ENCODE measurements at regions not wholly inside any gene's neighbourhood (a gene's known extent, or its start where the extent isn't known, plus 50 kb on each side); places are given as distances from the start of the nearest gene placed in this dataset.

- in situ Hi-C loops (cut with MboI; ENCODE audit: low pct_unique_long_range_greater_than_20kb, low sequenced_read_pairs, unreplicated experiment), result no loop called here
- no peak for TF ChIP-seq CTCF (IDR thresholded peaks at IDR 0.05; ENCODE audit: extremely low read depth, insufficient read depth, missing control alignments)
- no peak for DNase-seq (ENCODE audit: low spot score)
Observed at GRCh38 chr18:1796636-1797035, 774.7 kb downstream of the METTL4 start.

- in situ Hi-C loops (cut with MboI; ENCODE audit: low pct_unique_long_range_greater_than_20kb, low sequenced_read_pairs, unreplicated experiment), result no loop called here
- DNase-seq (ENCODE audit: low spot score), result no peak
- TF ChIP-seq CTCF (IDR thresholded peaks at IDR 0.05; ENCODE audit: extremely low read depth, insufficient read depth, missing control alignments), result no peak
Observed at GRCh38 chr18:1797235-1797634, 774.1 kb downstream of the METTL4 start.

GRCh38 chr18:1805521-1805920 lies 765.8 kb downstream of the METTL4 start:
- TF ChIP-seq CTCF (IDR thresholded peaks at IDR 0.05; ENCODE audit: extremely low read depth, insufficient read depth, missing control alignments), result no peak
- no peak for DNase-seq (ENCODE audit: low spot score)
- in situ Hi-C loops (cut with MboI; ENCODE audit: low pct_unique_long_range_greater_than_20kb, low sequenced_read_pairs, unreplicated experiment), result no loop called here

GRCh38 chr18:1806884-1807615 lies 764.3 kb downstream of the METTL4 start:
- in situ Hi-C loops (cut with MboI; ENCODE audit: low pct_unique_long_range_greater_than_20kb, low sequenced_read_pairs, unreplicated experiment), result no loop called here
- no peak for DNase-seq (ENCODE audit: low spot score)
- no peak for TF ChIP-seq CTCF (IDR thresholded peaks at IDR 0.05; ENCODE audit: extremely low read depth, insufficient read depth, missing control alignments)

GRCh38 chr18:1811282-1811681 lies 760.0 kb downstream of the METTL4 start:
- no peak for TF ChIP-seq CTCF (IDR thresholded peaks at IDR 0.05; ENCODE audit: extremely low read depth, insufficient read depth, missing control alignments)
- DNase-seq (ENCODE audit: low spot score), result no peak
- in situ Hi-C loops (cut with MboI; ENCODE audit: low pct_unique_long_range_greater_than_20kb, low sequenced_read_pairs, unreplicated experiment), result no loop called here

GRCh38 chr18:1825296-1825695 lies 746.0 kb downstream of the METTL4 start:
- DNase-seq (ENCODE audit: low spot score), result no peak
- no peak for TF ChIP-seq CTCF (IDR thresholded peaks at IDR 0.05; ENCODE audit: extremely low read depth, insufficient read depth, missing control alignments)
- in situ Hi-C loops (cut with MboI; ENCODE audit: low pct_unique_long_range_greater_than_20kb, low sequenced_read_pairs, unreplicated experiment), result no loop called here

Data from GM13977 (cell line).